T-cell (primary cell): ENCODE measurements at regions not wholly inside any gene's neighbourhood (a gene's known extent, or its start where the extent isn't known, plus 50 kb on each side); places are given as distances from the start of the nearest gene placed in this dataset.

Source experiments
- ATAC-seq, 4 experiments: fragments of 200-7000 bp in 3 of 4; fragments of 150-1000 bp in 1 of 4; cut with Tn5 transposase; replicated peaks in 1 of 4; 1 replicate in 3 of 4; 2 replicates in 1 of 4; pipeline ENCODE4 v1.10.0; 2021; ENCODE audit warnings: moderate library complexity in 3 of 4, mild to moderate bottlenecking in 2 of 4, moderate number of reproducible peaks in 1 of 4
- CTCF ChIA-PET, 2 donors: fragments of 300-600 bp; sonication (Branson Sonifier 250); formaldehyde crosslinking; loops; one replicate each; lab custom pipeline; 2022; ENCODE audit warnings: antibody characterized with exemption in 2 of 2; lab: Charles Lee
- POLR2A ChIA-PET, 2 donors: fragments of 300-600 bp; sonication (Branson Sonifier 250); formaldehyde crosslinking; loops; one replicate each; lab custom pipeline; 2022; ENCODE audit warnings: antibody characterized with exemption in 2 of 2; lab: Charles Lee
- DNase-seq, 35 experiments: peaks; one replicate each; pipeline versions ENCODE4 v3.0.0 to v3.0.0-alpha.2; 2013 to 2023
- H3K27ac ChIP-seq: one replicate; pipeline ENCODE4 v1.5.1; 2013; ENCODE audit warnings: low read length
- H3K27me3 ChIP-seq, 2 experiments: replicated peaks in 1 of 2; 1 replicate in 1 of 2; 2 replicates in 1 of 2; pipeline versions ENCODE4 v1.6.1 to v1.7.0; 2013; ENCODE audit warnings: low read length in 1 of 2, mixed read lengths in 1 of 2; ENCODE audit not compliant: control insufficient read depth in 2 of 2, insufficient read depth in 2 of 2; ENCODE audit errors: extremely low read depth in 1 of 2
- H3K36me3 ChIP-seq, 2 donors: 1 replicate in 1 of 2; 2 replicates in 1 of 2; pipeline versions ENCODE4 v1.6.1 to v1.7.0; 2013; ENCODE audit warnings: low read length in 1 of 2; ENCODE audit not compliant: control insufficient read depth in 2 of 2, insufficient read depth in 1 of 2; ENCODE audit errors: extremely low read depth in 1 of 2
- H3K4me1 ChIP-seq, 2 experiments: 1 replicate in 1 of 2; 2 replicates in 1 of 2; pipeline versions ENCODE4 v1.6.1 to v1.7.0; 2013; ENCODE audit warnings: low read length in 2 of 2, mixed read lengths in 1 of 2; ENCODE audit not compliant: insufficient read depth in 2 of 2, control insufficient read depth in 1 of 2; ENCODE audit errors: extremely low read depth in 1 of 2
- H3K4me3 ChIP-seq, 2 donors: 1 replicate in 1 of 2; 2 replicates in 1 of 2; pipeline versions ENCODE4 v1.5.1 to v1.7.0; 2013; ENCODE audit warnings: mild to moderate bottlenecking in 2 of 2, low read length in 1 of 2, moderate library complexity in 1 of 2; ENCODE audit not compliant: control insufficient read depth in 1 of 2; ENCODE audit errors: extremely low read depth in 1 of 2
- H3K9me3 ChIP-seq: 2 replicates; pipeline ENCODE4 v1.7.0; 2013
- H3K27ac Mint-ChIP-seq, 2 donors: one replicate each; pipeline ENCODE4 v1.8.0; 2020 to 2021; ENCODE audit warnings: mild to moderate bottlenecking in 2 of 2, mixed read lengths in 2 of 2
- H3K27me3 Mint-ChIP-seq, 2 donors: one replicate each; pipeline ENCODE4 v1.8.0; 2021 to 2022; ENCODE audit warnings: mixed read lengths in 2 of 2
- H3K36me3 Mint-ChIP-seq: one replicate; pipeline ENCODE4 v1.8.0; 2021; ENCODE audit warnings: mixed read lengths
- H3K4me1 Mint-ChIP-seq, 3 donors: one replicate each; pipeline ENCODE4 v1.8.0; 2020 to 2022; ENCODE audit warnings: mixed read lengths in 3 of 3, mild to moderate bottlenecking in 1 of 3
- H3K4me3 Mint-ChIP-seq, 3 donors: one replicate each; pipeline ENCODE4 v1.8.0; 2020 to 2022; ENCODE audit warnings: mild to moderate bottlenecking in 3 of 3, mixed read lengths in 3 of 3, moderate library complexity in 3 of 3
- H3K9me3 Mint-ChIP-seq, 3 donors: one replicate each; pipeline ENCODE4 v1.8.0; 2020 to 2022; ENCODE audit warnings: mixed read lengths in 3 of 3
- WGBS: methylation state at CpG from one replicate; pipeline ENCODE4 v1.1.5; 2013; ENCODE audit warnings: missing lambda C conversion rate; ENCODE audit not compliant: insufficient coverage; 5-methylcytosine and 5-hydroxymethylcytosine counted together

DNA sequence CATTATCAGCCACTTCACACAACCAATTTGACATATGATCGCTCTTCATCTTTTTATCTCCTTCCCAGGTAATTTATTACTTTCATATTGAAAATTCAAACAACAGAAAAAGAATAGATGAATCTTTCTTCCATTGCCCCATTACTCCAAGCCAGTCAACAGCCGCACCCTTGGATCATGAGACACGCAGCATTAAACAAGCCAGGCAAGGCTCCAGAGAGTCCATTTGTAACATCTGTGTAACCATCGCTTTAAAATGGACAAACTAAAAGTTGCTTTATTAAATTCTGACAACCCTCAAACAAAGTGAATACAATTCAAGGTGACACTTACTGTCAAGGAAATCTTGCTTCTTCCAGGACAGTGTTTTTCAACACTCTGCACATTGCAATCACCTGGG lies 200.3 kb downstream of the EPM2A start:
- Mint-ChIP-seq H3K36me3 (no peaks in the 10 kb centered on the region), H3K27ac (no peak overlapping the region), H3K27me3 (peaks cover 4 to 5% of the 10 kb centered on the region in 2 donors), H3K4me1 (no peaks in the 10 kb centered on the region), H3K4me3 (no peak overlapping the region), H3K9me3 (peaks cover 0 to 4% (median 1%) of the 10 kb centered on the region in 3 donors)
- Histone ChIP-seq H3K36me3 (no peaks in the 10 kb centered on the region), H3K4me3 (no peak overlapping the region), H3K9me3 (no peaks in the 10 kb centered on the region), H3K4me1 (no peaks in the 10 kb centered on the region), H3K27ac (no peak overlapping the region), H3K27me3 (peaks cover 0 to 2% of the 10 kb centered on the region in 2 experiments)
- DNase-seq (no peak), ATAC-seq (no peak)
- POLR2A ChIA-PET, result no interaction called here
- WGBS, result 100% methylated on average over 3 of the region's 4 CpGs
- CTCF ChIA-PET, result interaction anchor here in 1 of 2 donors (0.5 kb wide), 1 partner anchor 1157 kb away, joined by 3 read pairs; no protein-coding TSS in a partner anchor

GRCh38 chr6:145538989-145539388 lies 196.3 kb downstream of the EPM2A start:
- Mint-ChIP-seq H3K4me1 (no peaks in the 10 kb centered on the region), H3K36me3 (no peaks in the 10 kb centered on the region), H3K9me3 (peaks cover 0 to 4% (median 1%) of the 10 kb centered on the region in 3 donors), H3K27ac (no peak overlapping the region), H3K27me3 (peaks cover 0 to 5% of the 10 kb centered on the region in 2 donors), H3K4me3 (no peak overlapping the region)
- H3K27me3 ChIP-seq, result peaks cover 0 to 2% of the 10 kb centered on the region in 2 experiments
- CTCF ChIA-PET, result no interaction called here
- no CpG with 5 or more reads among the region's 1 CpG for WGBS
- H3K4me1 ChIP-seq, result no peaks in the 10 kb centered on the region
- no peak overlapping the region for H3K27ac ChIP-seq
- no peaks in the 10 kb centered on the region for H3K36me3 ChIP-seq
- POLR2A ChIA-PET, result interaction anchor here in 1 of 2 donors (0.7 kb wide), 1 partner anchor 232 kb away, joined by 3 read pairs; no protein-coding TSS in a partner anchor
- DNase-seq (no peak), ATAC-seq (no peak)
- H3K9me3 ChIP-seq, result no peaks in the 10 kb centered on the region
- no peak overlapping the region for H3K4me3 ChIP-seq

- peaks cover 0 to 5% of the 10 kb centered on the region in 2 donors for H3K27me3 Mint-ChIP-seq
- CTCF ChIA-PET, result no interaction called here
These were observed 195.5 kb downstream of the EPM2A start for GRCh38 chr6:145539831-145540230.

DNA sequence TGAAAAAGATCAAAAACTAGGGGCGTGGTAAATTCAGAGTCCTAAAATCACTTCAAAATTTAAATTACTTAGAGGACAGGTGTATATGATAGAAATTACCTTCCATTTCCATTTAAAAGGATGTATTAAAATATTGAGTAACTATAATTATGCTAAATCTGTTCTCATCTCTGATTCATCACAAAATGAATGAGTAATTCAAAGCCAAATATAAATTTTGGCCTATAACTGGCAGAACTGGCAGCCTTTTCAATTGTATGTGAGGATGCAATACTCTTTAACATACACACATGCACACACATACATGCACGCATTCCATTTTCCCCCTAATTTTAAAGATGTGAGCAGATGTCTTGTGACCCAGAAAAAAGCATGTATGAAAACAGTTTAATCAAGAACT lies 194.6 kb downstream of the EPM2A start:
- H3K4me1 ChIP-seq, result no peaks in the 10 kb centered on the region
- H3K27me3 Mint-ChIP-seq, result peaks cover 0 to 5% of the 10 kb centered on the region in 2 donors
- H3K9me3 ChIP-seq, result no peaks in the 10 kb centered on the region
- H3K27me3 ChIP-seq, result peaks cover 0 to 2% of the 10 kb centered on the region in 2 experiments
- no peaks in the 10 kb centered on the region for H3K4me1 Mint-ChIP-seq
- ChIA-PET CTCF (no interaction called here), POLR2A (no interaction called here)
- WGBS, result no CpG with 5 or more reads among the region's 2 CpGs
- H3K9me3 Mint-ChIP-seq, result peaks cover 0 to 4% (median 1%) of the 10 kb centered on the region in 3 donors
- H3K27ac Mint-ChIP-seq, result no peak overlapping the region
- H3K36me3 Mint-ChIP-seq, result no peaks in the 10 kb centered on the region
- no peak overlapping the region for H3K4me3 ChIP-seq
- no peaks in the 10 kb centered on the region for H3K36me3 ChIP-seq
- DNase-seq (no peak), ATAC-seq (no peak)
- no peak overlapping the region for H3K4me3 Mint-ChIP-seq
- no peak overlapping the region for H3K27ac ChIP-seq

More at GRCh38 chr6:145539831-145540230, 195.5 kb downstream of the EPM2A start:
- Mint-ChIP-seq H3K9me3 (peaks cover 0 to 4% (median 1%) of the 10 kb centered on the region in 3 donors), H3K27ac (no peak overlapping the region), H3K4me3 (no peak overlapping the region), H3K36me3 (no peaks in the 10 kb centered on the region), H3K4me1 (no peaks in the 10 kb centered on the region)
- POLR2A ChIA-PET, result no interaction called here
- Histone ChIP-seq H3K4me1 (no peaks in the 10 kb centered on the region), H3K4me3 (no peak overlapping the region), H3K27ac (no peak overlapping the region), H3K36me3 (no peaks in the 10 kb centered on the region), H3K27me3 (peaks cover 0 to 2% of the 10 kb centered on the region in 2 experiments), H3K9me3 (no peaks in the 10 kb centered on the region)
- ATAC-seq, result no peak
- DNase-seq, result no peak
- 67% methylated on average over 3 of the region's 3 CpGs for WGBS

- POLR2A ChIA-PET, result no interaction called here
- DNase-seq (no peak), ATAC-seq (no peak)
- Histone ChIP-seq H3K9me3 (no peaks in the 10 kb centered on the region), H3K27me3 (peaks cover 0 to 2% of the 10 kb centered on the region in 2 experiments), H3K4me3 (no peak overlapping the region), H3K27ac (no peak overlapping the region), H3K4me1 (no peaks in the 10 kb centered on the region), H3K36me3 (no peaks in the 10 kb centered on the region)
- Mint-ChIP-seq H3K27ac (no peak overlapping the region), H3K36me3 (no peaks in the 10 kb centered on the region), H3K4me1 (no peaks in the 10 kb centered on the region), H3K9me3 (no peaks in the 10 kb centered on the region), H3K4me3 (no peak overlapping the region), H3K27me3 (peaks cover 0 to 5% of the 10 kb centered on the region in 2 donors)
- CTCF ChIA-PET, result no interaction called here
- 100% methylated on average over 1 of the region's 1 CpG for WGBS
These were observed 191.3 kb downstream of the EPM2A start for GRCh38 chr6:145544041-145544440.

DNA sequence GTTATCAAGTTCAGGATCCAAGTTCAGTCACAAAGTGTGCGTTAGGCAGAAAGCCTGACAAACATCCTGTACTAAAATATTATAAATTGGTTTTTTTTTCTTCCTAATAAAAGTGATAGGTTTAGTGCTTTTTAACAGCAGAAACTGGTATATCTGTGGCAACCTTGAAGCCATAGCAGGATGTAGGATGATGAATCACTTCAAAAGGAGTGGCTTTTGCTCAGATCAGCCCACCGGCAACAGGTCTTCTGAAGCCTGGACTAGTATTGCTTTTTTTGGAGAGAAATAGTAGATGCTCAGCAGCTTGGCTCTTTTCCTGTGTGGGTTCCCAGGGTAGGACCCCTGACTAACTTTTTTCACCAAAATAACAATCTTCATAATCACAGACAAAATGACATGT lies 190.8 kb downstream of the EPM2A start:
- H3K27ac ChIP-seq, result no peak overlapping the region
- H3K36me3 ChIP-seq, result no peaks in the 10 kb centered on the region
- H3K4me3 ChIP-seq, result no peak overlapping the region
- Mint-ChIP-seq H3K4me3 (no peak overlapping the region), H3K4me1 (no peaks in the 10 kb centered on the region), H3K36me3 (no peaks in the 10 kb centered on the region), H3K27me3 (peaks cover 0 to 5% of the 10 kb centered on the region in 2 donors), H3K9me3 (no peaks in the 10 kb centered on the region), H3K27ac (no peak overlapping the region)
- peaks cover 0 to 2% of the 10 kb centered on the region in 2 experiments for H3K27me3 ChIP-seq
- no peaks in the 10 kb centered on the region for H3K4me1 ChIP-seq
- no peaks in the 10 kb centered on the region for H3K9me3 ChIP-seq
- DNase-seq, result no peak
- ATAC-seq, result no peak
- ChIA-PET POLR2A (no interaction called here), CTCF (no interaction called here)
- WGBS, result no CpG with 5 or more reads among the region's 2 CpGs

DNA sequence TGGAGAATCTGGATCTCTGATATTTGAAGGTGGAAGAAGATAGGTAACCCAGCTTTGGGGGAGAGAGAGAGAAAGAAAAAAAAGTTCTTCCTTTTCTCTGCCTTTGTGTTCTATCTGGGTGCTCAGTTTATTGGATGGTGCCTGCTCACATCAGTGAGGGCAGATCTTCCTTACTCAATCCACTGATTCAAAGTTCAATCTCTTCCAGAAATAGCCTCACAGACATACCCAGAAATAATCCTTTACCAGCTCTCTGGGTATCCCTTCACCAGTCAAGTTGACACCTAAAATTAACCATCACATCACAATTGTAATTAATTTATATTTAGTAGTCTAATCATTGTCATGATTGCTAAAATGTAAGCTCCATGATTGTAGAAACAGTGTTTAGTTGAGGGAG lies 189.1 kb downstream of the EPM2A start:
- H3K36me3 Mint-ChIP-seq, result no peaks in the 10 kb centered on the region
- no peaks in the 10 kb centered on the region for H3K9me3 ChIP-seq
- H3K4me1 ChIP-seq, result no peaks in the 10 kb centered on the region
- H3K27ac ChIP-seq, result no peak overlapping the region
- H3K36me3 ChIP-seq, result no peaks in the 10 kb centered on the region
- ATAC-seq, result no peak
- no peaks in the 10 kb centered on the region for H3K9me3 Mint-ChIP-seq
- H3K27ac Mint-ChIP-seq, result no peak overlapping the region
- H3K4me3 ChIP-seq, result no peak overlapping the region
- no peaks in the 10 kb centered on the region for H3K27me3 Mint-ChIP-seq
- H3K27me3 ChIP-seq, result no peaks in the 10 kb centered on the region
- ChIA-PET CTCF (no interaction called here), POLR2A (no interaction called here)
- H3K4me1 Mint-ChIP-seq, result no peaks in the 10 kb centered on the region
- DNase-seq, result no peak
- H3K4me3 Mint-ChIP-seq, result no peak overlapping the region
